GM18505 (cell line): ENCODE measurements at regions not wholly inside any gene's neighbourhood (a gene's known extent, or its start where the extent isn't known, plus 50 kb on each side); places are given as distances from the start of the nearest gene placed in this dataset.

ENCODE experiments used
- ATAC-seq: cut with Tn5 transposase; IDR thresholded peaks from one replicate; pipeline ENCODE4 v1.9.1; 2021; ENCODE audit not compliant: unreplicated experiment
- POLR2A ChIP-seq: IDR thresholded peaks from 4 replicates; pipeline ENCODE4 v1.6.1; 2011; ENCODE audit warnings: borderline replicate concordance; ENCODE audit not compliant: insufficient read depth, insufficient read length; ENCODE audit errors: extremely low read depth

GRCh38 chr14:97441740-97442362 lies 644.7 kb downstream of the VRK1 start:
- TF ChIP-seq POLR2A: no peak
- no peak for ATAC-seq

GRCh38 chr14:97442363-97442762 lies 645.2 kb downstream of the VRK1 start:
- ATAC-seq: no peak
- no peak for TF ChIP-seq POLR2A

GRCh38 chr14:97443412-97443811 lies 646.2 kb downstream of the VRK1 start:
- ATAC-seq: no peak
- no peak for TF ChIP-seq POLR2A

- TF ChIP-seq POLR2A: no peak
- no peak for ATAC-seq
Measured at GRCh38 chr14:97444248-97444647, 647.1 kb downstream of the VRK1 start.

- no peak for TF ChIP-seq POLR2A
- no peak for ATAC-seq
Measured at GRCh38 chr14:97445367-97445766, 648.2 kb downstream of the VRK1 start.

- no peak for TF ChIP-seq POLR2A
Measured at GRCh38 chr14:97446087-97446486, 648.9 kb downstream of the VRK1 start.

GRCh38 chr14:97452314-97452713 lies 655.1 kb downstream of the VRK1 start:
- no peak for TF ChIP-seq POLR2A
- no peak for ATAC-seq

More at GRCh38 chr14:97446087-97446486, 648.9 kb downstream of the VRK1 start:
- ATAC-seq: no peak

GRCh38 chr14:97453991-97454390 lies 656.8 kb downstream of the VRK1 start:
- no peak for TF ChIP-seq POLR2A
- no peak for ATAC-seq

GRCh38 chr14:97456462-97456861 lies 659.3 kb downstream of the VRK1 start:
- no peak for ATAC-seq
- no peak for TF ChIP-seq POLR2A

GRCh38 chr14:97456958-97457357 lies 659.8 kb downstream of the VRK1 start:
- ATAC-seq: no peak
- TF ChIP-seq POLR2A: no peak

GRCh38 chr14:97457575-97458085 lies 660.4 kb downstream of the VRK1 start:
- no peak for TF ChIP-seq POLR2A
- no peak for ATAC-seq

- TF ChIP-seq POLR2A: no peak
- no peak for ATAC-seq
Measured at GRCh38 chr14:97458255-97458654, 661.1 kb downstream of the VRK1 start.

- TF ChIP-seq POLR2A: no peak
- ATAC-seq: no peak
Measured at GRCh38 chr14:97458661-97459579, 661.7 kb downstream of the VRK1 start.

- no peak for TF ChIP-seq POLR2A
- no peak for ATAC-seq
Measured at GRCh38 chr14:97462081-97462480, 664.9 kb downstream of the VRK1 start.
